Body of pancreas (tissue), 4 donors: ENCODE measurements at regions not wholly inside any gene's neighbourhood (a gene's known extent, or its start where the extent isn't known, plus 50 kb on each side); places are given as distances from the start of the nearest gene placed in this dataset.

Source experiments
- ATAC-seq: fragments of 150-250 bp; one replicate; pipeline ENCODE4 v1.9.1; 2016
- DNase-seq, 4 donors: peaks; one replicate each; pipeline ENCODE4 v3.0.0-alpha.2; 2019
- H3K27ac ChIP-seq, 4 donors: fragments of 200-600 bp; sonication (generic); 1 replicate in 3 of 4; 2 replicates in 1 of 4; pipeline versions ENCODE4 v1.5.1 to v1.6.1; 2016 to 2019; ENCODE audit warnings: mild to moderate bottlenecking in 1 of 4, mixed read lengths in 1 of 4, moderate library complexity in 1 of 4
- H3K27me3 ChIP-seq, 2 donors: fragments of 200-600 bp; sonication (generic); one replicate each; pipeline ENCODE4 v1.6.0; 2016; ENCODE audit warnings: mild to moderate bottlenecking in 1 of 2
- H3K36me3 ChIP-seq, 2 donors: fragments of 200-600 bp; sonication (generic); replicated peaks in 1 of 2; 2 replicates each; pipeline ENCODE4 v1.5.1; 2016; ENCODE audit warnings: low read depth in 2 of 2; ENCODE audit not compliant: insufficient read depth in 1 of 2
- H3K4me1 ChIP-seq: fragments of 200-600 bp; sonication (generic); one replicate; pipeline ENCODE4 v1.6.0; 2016
- H3K4me3 ChIP-seq, 2 donors: fragments of 200-600 bp; sonication (generic); 1 replicate in 1 of 2; 2 replicates in 1 of 2; pipeline ENCODE4 v1.5.1; 2016 to 2019
- H3K9me3 ChIP-seq, 3 donors: fragments of 200-600 bp; sonication (generic); 1 replicate in 2 of 3; 2 replicates in 1 of 3; pipeline ENCODE4 v1.5.1; 2016
- POLR2A ChIP-seq, 3 donors: fragments of 450-650 bp; IDR thresholded peaks; one replicate each; pipeline ENCODE4 v1.6.1; 2016; ENCODE audit warnings: antibody characterized with exemption in 3 of 3, mild to moderate bottlenecking in 2 of 3
- WGBS, 2 donors: methylation state at CpG; one replicate each; pipeline ENCODE4 v1.1.5; 2017; 5-methylcytosine and 5-hydroxymethylcytosine counted together
- intact Hi-C: fragments of 100-400 bp; cut with DNase I; formaldehyde crosslinking; loops from one replicate; pipeline ENCODE4 v1.15.1; 2023
- TF ChIP-seq, protein P1 (sequence below), 7 experiments: fragments of 450-650 bp in 4 of 7; fragments of 200-600 bp in 3 of 7; sonication (generic) in 3 of 7; IDR thresholded peaks; one replicate each; pipeline ENCODE4 v1.5.1; 2016 to 2019; ENCODE audit warnings: antibody characterized with exemption in 7 of 7

DNA sequence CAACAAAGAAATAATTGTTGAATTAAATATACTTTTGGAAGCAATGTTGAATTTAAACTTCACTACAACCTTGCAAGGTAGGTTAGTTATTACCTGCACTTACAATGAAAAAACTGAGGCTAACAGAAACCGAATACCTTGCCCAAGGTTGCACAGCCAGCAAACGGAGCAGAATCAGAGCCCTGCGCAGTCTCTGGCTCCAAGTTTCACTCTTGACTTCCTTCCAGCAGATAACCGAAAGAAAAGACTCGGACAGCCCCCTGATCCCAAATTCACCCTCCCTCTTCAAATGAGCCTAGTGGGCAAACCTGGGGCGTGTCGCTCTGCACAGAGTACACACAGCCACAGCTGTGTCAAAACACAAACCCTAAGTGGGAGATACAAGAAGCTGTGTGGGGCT, 72.1 kb upstream of the FOXQ1 start:
- ATAC-seq (peak; percentile 58), DNase-seq (peak in 2 of 4 donors; percentile 22 to 48)
- intact Hi-C loops, result no loop called here
- Histone ChIP-seq H3K9me3 (no peaks in the 10 kb centered on the region), H3K4me3 (no peak overlapping the region), H3K36me3 (no peaks in the 10 kb centered on the region), H3K4me1 (peaks cover 8% of the 10 kb centered on the region), H3K27ac (peak overlapping the region in 1 of 4 donors; percentile 0), H3K27me3 (no peaks in the 10 kb centered on the region)
- 5 to 32% methylated on average over 5 to 7 of the region's 7 CpGs for WGBS, 2 donors
- TF ChIP-seq, protein P1, sequence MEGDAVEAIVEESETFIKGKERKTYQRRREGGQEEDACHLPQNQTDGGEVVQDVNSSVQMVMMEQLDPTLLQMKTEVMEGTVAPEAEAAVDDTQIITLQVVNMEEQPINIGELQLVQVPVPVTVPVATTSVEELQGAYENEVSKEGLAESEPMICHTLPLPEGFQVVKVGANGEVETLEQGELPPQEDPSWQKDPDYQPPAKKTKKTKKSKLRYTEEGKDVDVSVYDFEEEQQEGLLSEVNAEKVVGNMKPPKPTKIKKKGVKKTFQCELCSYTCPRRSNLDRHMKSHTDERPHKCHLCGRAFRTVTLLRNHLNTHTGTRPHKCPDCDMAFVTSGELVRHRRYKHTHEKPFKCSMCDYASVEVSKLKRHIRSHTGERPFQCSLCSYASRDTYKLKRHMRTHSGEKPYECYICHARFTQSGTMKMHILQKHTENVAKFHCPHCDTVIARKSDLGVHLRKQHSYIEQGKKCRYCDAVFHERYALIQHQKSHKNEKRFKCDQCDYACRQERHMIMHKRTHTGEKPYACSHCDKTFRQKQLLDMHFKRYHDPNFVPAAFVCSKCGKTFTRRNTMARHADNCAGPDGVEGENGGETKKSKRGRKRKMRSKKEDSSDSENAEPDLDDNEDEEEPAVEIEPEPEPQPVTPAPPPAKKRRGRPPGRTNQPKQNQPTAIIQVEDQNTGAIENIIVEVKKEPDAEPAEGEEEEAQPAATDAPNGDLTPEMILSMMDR (IDR thresholded peaks at IDR 0.05), result no peak
- TF ChIP-seq POLR2A (IDR thresholded peaks at IDR 0.05), result no peak

DNA sequence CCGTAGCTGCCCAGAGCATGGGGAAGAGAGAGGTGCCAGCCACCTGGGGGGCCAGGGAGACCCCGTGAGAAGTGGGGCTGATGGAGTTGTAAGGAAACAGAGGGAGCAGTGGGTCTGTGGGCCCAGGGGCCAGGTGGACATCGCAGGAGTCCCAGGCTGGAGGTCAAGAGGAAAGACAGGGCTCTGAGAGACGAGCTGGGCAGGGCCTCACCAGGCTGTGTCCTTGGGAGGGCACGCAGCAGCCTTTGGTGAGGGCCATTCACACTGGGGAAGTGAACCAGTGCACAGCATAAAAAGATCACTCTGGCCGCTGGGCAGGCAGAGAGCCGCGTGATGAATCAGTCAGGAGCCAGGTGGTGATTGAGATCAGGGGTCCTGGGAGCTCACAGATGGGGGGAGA, 73.9 kb upstream of the FOXQ1 start:
- no peak overlapping the region for H3K4me3 ChIP-seq
- no peak for TF ChIP-seq POLR2A (IDR thresholded peaks at IDR 0.05)
- TF ChIP-seq, protein P1 (IDR thresholded peaks at IDR 0.05), result no peak
- ATAC-seq (no peak), DNase-seq (no peak)
- 77 to 82% methylated on average over 5 to 8 of the region's 8 CpGs for WGBS, 2 donors
- peaks cover 8% of the 10 kb centered on the region for H3K4me1 ChIP-seq
- H3K36me3 ChIP-seq, result no peaks in the 10 kb centered on the region
- no peaks in the 10 kb centered on the region for H3K27me3 ChIP-seq
- H3K27ac ChIP-seq, result no peak overlapping the region
- no peaks in the 10 kb centered on the region for H3K9me3 ChIP-seq
- intact Hi-C loops, result no loop called here

DNA sequence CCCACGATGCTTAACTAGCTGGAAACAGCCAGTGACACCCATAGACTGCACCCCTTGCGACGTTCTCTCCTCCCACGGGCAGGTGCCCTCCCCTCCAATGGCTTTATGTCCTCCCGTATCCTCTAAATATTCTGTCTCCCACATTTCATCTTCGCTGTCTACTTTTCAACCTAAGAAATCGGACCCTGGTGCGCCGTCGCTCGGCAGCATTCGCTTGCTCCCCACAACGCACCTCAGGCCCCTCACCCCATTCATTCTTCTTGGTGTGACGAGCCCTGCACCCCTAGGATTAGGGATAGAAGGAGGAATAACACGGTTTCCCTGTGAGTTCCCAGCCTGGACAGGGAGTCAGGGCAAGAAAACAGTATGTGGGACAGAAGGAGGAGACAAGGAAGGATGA, 74.3 kb upstream of the FOXQ1 start:
- no peak overlapping the region for H3K4me3 ChIP-seq
- no peak for TF ChIP-seq POLR2A (IDR thresholded peaks at IDR 0.05)
- TF ChIP-seq, protein P1 (IDR thresholded peaks at IDR 0.05), result no peak
- 82 to 83% methylated on average over 15 of the region's 15 CpGs for WGBS, 2 donors
- H3K9me3 ChIP-seq, result no peaks in the 10 kb centered on the region
- no peaks in the 10 kb centered on the region for H3K27me3 ChIP-seq
- DNase-seq (no peak), ATAC-seq (no peak)
- intact Hi-C loops, result no loop called here
- H3K27ac ChIP-seq, result no peak overlapping the region
- peaks cover 8% of the 10 kb centered on the region for H3K4me1 ChIP-seq
- H3K36me3 ChIP-seq, result no peaks in the 10 kb centered on the region

DNA sequence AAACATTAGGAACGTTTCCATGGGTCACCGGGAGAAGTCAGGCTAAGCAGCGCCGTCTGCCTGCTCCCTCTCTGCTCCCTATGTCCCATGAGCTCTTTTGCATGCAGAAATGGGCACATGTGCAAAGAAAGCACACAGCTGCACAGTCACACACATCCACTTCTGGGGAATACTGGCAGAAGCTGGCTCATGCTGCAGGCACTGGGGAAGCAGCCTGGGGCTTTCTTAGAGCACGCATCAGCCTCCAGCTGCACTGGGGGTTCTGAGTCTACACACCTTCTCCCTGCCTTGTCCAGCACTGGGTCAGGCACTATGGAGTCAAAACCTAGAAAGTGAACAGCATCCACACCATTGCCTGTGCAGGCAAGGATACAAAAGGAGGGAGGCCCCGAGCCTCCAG, 76.1 kb upstream of the FOXQ1 start:
- no peak for TF ChIP-seq POLR2A (IDR thresholded peaks at IDR 0.05)
- TF ChIP-seq, protein P1 (IDR thresholded peaks at IDR 0.05), result no peak
- no peak for ATAC-seq
- Histone ChIP-seq H3K27ac (no peak overlapping the region), H3K9me3 (no peaks in the 10 kb centered on the region), H3K27me3 (no peaks in the 10 kb centered on the region), H3K4me1 (peaks cover 8% of the 10 kb centered on the region), H3K36me3 (no peaks in the 10 kb centered on the region), H3K4me3 (no peak overlapping the region)
- DNase-seq, result no peak
- WGBS, 2 donors, result 80 to 85% methylated on average over 6 of the region's 6 CpGs
- intact Hi-C loops, result no loop called here

DNA sequence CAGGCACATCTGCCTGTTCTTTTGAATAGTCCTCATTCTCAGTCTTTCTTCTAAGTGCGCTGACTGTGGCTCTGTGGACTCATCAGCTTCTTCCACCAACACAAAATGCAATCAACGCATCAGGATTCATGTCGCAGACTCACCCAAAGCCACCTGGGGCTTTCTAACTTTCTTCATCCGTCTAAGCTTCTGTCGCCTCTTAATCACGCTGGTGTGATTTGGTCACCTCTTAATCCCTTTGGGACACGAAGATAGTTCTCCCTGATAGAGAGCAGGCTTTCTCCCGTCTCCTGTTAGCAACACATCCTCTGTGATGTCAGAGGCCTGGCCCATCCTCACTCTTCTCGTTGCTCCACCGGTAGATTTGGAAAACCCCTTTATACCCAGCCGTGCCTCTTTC, 78.0 kb upstream of the FOXQ1 start:
- no peak overlapping the region for H3K4me3 ChIP-seq
- H3K27me3 ChIP-seq, result no peaks in the 10 kb centered on the region
- H3K4me1 ChIP-seq, result no peaks in the 10 kb centered on the region
- intact Hi-C loops, result no loop called here
- no peaks in the 10 kb centered on the region for H3K36me3 ChIP-seq
- 68 to 82% methylated on average over 11 of the region's 11 CpGs for WGBS, 2 donors
- H3K9me3 ChIP-seq, result no peaks in the 10 kb centered on the region
- no peak for DNase-seq
- no peak overlapping the region for H3K27ac ChIP-seq
- no peak for TF ChIP-seq POLR2A (IDR thresholded peaks at IDR 0.05)
- TF ChIP-seq, protein P1 (IDR thresholded peaks at IDR 0.05), result no peak
- ATAC-seq, result no peak
